Liver (tissue), 8 donors: ENCODE measurements at regions not wholly inside any gene's neighbourhood (a gene's known extent, or its start where the extent isn't known, plus 50 kb on each side); places are given as distances from the start of the nearest gene placed in this dataset.

Experiments
- DNase-seq: peaks from one replicate; pipeline ENCODE4 v3.0.0-alpha.2; 2017; ENCODE audit warnings: low spot score
- H3K27ac ChIP-seq, 2 donors: one replicate each; pipeline ENCODE4 v1.7.0; 2013; ENCODE audit warnings: inconsistent platforms in 2 of 2, low read length in 2 of 2, control low read depth in 1 of 2, low read depth in 1 of 2, mild to moderate bottlenecking in 1 of 2
- H3K27me3 ChIP-seq, 4 donors: one replicate each; pipeline versions ENCODE4 v1.6.1 to v1.7.0; 2013; ENCODE audit warnings: low read length in 3 of 4, inconsistent platforms in 1 of 4, mild to moderate bottlenecking in 1 of 4, moderate library complexity in 1 of 4; ENCODE audit not compliant: control insufficient read depth in 4 of 4, insufficient read depth in 4 of 4
- H3K36me3 ChIP-seq, 4 donors: one replicate each; pipeline versions ENCODE4 v1.6.1 to v1.7.0; 2013; ENCODE audit warnings: low read length in 3 of 4, mild to moderate bottlenecking in 3 of 4, low read depth in 1 of 4, moderate library complexity in 1 of 4; ENCODE audit not compliant: control insufficient read depth in 4 of 4, insufficient read depth in 3 of 4
- H3K4me1 ChIP-seq, 4 donors: one replicate each; pipeline versions ENCODE4 v1.6.1 to v1.7.0; 2013; ENCODE audit warnings: low read length in 3 of 4, mild to moderate bottlenecking in 3 of 4, moderate library complexity in 1 of 4; ENCODE audit not compliant: control insufficient read depth in 4 of 4, insufficient read depth in 4 of 4
- H3K4me3 ChIP-seq, 3 donors: one replicate each; pipeline versions ENCODE4 v1.6.1 to v1.7.0; 2013; ENCODE audit warnings: low read length in 3 of 3, control low read depth in 1 of 3, low read depth in 1 of 3, mild to moderate bottlenecking in 1 of 3
- H3K9ac ChIP-seq, 2 donors: one replicate each; pipeline ENCODE4 v1.7.0; 2013; ENCODE audit warnings: low read length in 2 of 2, mild to moderate bottlenecking in 2 of 2, moderate library complexity in 2 of 2, control low read depth in 1 of 2, low read depth in 1 of 2
- H3K9me3 ChIP-seq, 4 donors: one replicate each; pipeline versions ENCODE4 v1.6.1 to v1.7.0; 2013; ENCODE audit warnings: low read length in 3 of 4; ENCODE audit not compliant: control insufficient read depth in 4 of 4
- EGR1 ChIP-seq, 2 donors: IDR thresholded peaks; 2 replicates each; pipeline ENCODE4 v1.6.1; 2016 to 2018; ENCODE audit warnings: antibody characterized with exemption in 2 of 2, low read depth in 2 of 2
- FOXA1 ChIP-seq: IDR thresholded peaks from 2 replicates; pipeline ENCODE4 v1.6.1; 2016; ENCODE audit warnings: antibody characterized with exemption
- FOXA2 ChIP-seq: IDR thresholded peaks from 2 replicates; pipeline ENCODE4 v1.6.1; 2016; ENCODE audit warnings: antibody characterized with exemption
- GABPA ChIP-seq, 2 donors: IDR thresholded peaks in 1 of 2; conservative IDR thresholded peaks in 1 of 2; 2 replicates each; pipeline ENCODE4 v1.6.1; 2016; ENCODE audit warnings: antibody characterized with exemption in 2 of 2, mild to moderate bottlenecking in 1 of 2, moderate library complexity in 1 of 2
- HNF4A ChIP-seq, 2 donors: conservative IDR thresholded peaks; 2 replicates each; pipeline ENCODE4 v1.6.1; 2016; ENCODE audit warnings: antibody characterized with exemption in 2 of 2, mild to moderate bottlenecking in 2 of 2
- HNF4G ChIP-seq: IDR thresholded peaks from 2 replicates; pipeline ENCODE4 v1.6.1; 2016; ENCODE audit warnings: antibody characterized with exemption
- JUND ChIP-seq, 2 donors: IDR thresholded peaks; 2 replicates each; pipeline ENCODE4 v1.6.1; 2016; ENCODE audit warnings: antibody characterized with exemption in 2 of 2
- NR2F2 ChIP-seq: IDR thresholded peaks from 2 replicates; pipeline ENCODE4 v1.6.1; 2016; ENCODE audit warnings: antibody characterized with exemption
- RAD21 ChIP-seq, 2 donors: IDR thresholded peaks; 2 replicates each; pipeline ENCODE4 v1.6.1; 2016; ENCODE audit warnings: antibody characterized with exemption in 2 of 2, mild to moderate bottlenecking in 2 of 2
- RXRA ChIP-seq, 2 donors: IDR thresholded peaks; 2 replicates each; pipeline ENCODE4 v1.6.1; 2017 to 2018; ENCODE audit warnings: antibody characterized with exemption in 2 of 2, mild to moderate bottlenecking in 1 of 2
- SP1 ChIP-seq: IDR thresholded peaks from 2 replicates; pipeline ENCODE4 v1.6.1; 2018; ENCODE audit warnings: antibody characterized with exemption, mild to moderate bottlenecking
- TAF1 ChIP-seq: conservative IDR thresholded peaks from 2 replicates; pipeline ENCODE4 v1.6.1; 2016; ENCODE audit warnings: antibody characterized with exemption, mild to moderate bottlenecking
- YY1 ChIP-seq: IDR thresholded peaks from 2 replicates; pipeline ENCODE4 v1.6.1; 2016; ENCODE audit warnings: antibody characterized with exemption, mild to moderate bottlenecking
- WGBS: extraction: QIAGEN DNeasy Blood & Tissue Kit; methylation state at CpG from one replicate; pipeline ENCODE4 v1.1.7; 2013; 5-methylcytosine and 5-hydroxymethylcytosine counted together
- TF ChIP-seq, protein P1 (sequence below): IDR thresholded peaks from 2 replicates; pipeline ENCODE4 v1.6.1; 2016; ENCODE audit warnings: antibody characterized with exemption, mild to moderate bottlenecking
- TF ChIP-seq, protein P2 (sequence below): IDR thresholded peaks from 2 replicates; pipeline ENCODE4 v1.6.1; 2016; ENCODE audit warnings: antibody characterized with exemption
- TF ChIP-seq, protein P3 (sequence below): fragments of 150-350 bp; IDR thresholded peaks from 2 replicates; pipeline ENCODE4 v1.5.1; 2017; ENCODE audit warnings: improper control_type of control experiment, low read depth, low read length; ENCODE audit not compliant: missing input control
- TF ChIP-seq, protein P4 (sequence below): IDR thresholded peaks from 2 replicates; pipeline ENCODE4 v1.6.1; 2016; ENCODE audit warnings: antibody characterized with exemption
- TF ChIP-seq, protein P5 (sequence below): IDR thresholded peaks from 2 replicates; pipeline ENCODE4 v1.6.1; 2016; ENCODE audit warnings: antibody characterized with exemption
- donor health status: healthy.
- donor health status: healthy.
- donor health status: healthy.
- donor health status: healthy.
- donor health status: healthy.

DNA sequence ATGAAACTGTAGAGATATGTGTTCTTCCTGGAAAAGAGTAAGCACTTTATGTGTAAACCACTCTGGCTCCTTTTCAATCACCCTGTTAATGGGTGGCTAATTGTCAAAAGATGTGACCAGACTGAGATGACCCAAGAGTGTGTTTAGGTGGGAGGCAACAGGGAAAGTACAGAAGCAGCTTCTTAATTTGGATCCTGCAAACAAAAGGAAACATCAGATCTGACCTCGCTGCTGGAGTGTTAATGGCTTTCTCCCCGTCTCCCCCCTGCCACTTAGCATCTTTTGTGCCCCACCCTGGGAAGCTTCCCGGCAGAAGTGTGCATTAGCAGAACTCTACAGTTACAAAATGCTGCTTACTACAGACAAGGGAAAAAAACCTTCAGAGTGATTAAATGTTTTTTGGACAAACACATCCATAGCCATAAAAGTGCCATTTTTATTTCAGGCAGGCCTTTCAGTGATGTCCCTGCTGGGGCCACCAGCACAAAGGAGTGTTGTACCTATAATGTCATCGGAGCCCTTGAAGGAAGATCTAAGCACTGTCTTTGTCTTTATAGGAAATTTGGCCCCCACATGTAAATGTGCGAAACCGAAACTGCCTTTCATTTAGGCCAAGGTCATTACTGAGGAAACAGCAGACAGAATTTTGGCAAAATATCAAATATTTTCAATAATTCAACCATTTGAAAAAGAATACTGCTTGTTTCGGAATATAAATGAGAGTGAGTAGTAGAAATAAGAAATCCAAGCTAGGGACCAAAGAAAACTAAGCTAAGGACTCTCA lies 311.0 kb downstream of the WDR72 start:
- TF ChIP-seq HNF4A (conservative IDR thresholded peaks at IDR 0.05) (peak in 1 of 2 donors; percentile 36), YY1 (no peak), JUND (IDR thresholded peaks at IDR 0.05) (no peak), FOXA2 (no peak), EGR1 (IDR thresholded peaks at IDR 0.05; ENCODE audit: low read depth in 2 of 2) (no peak), FOXA1 (no peak), HNF4G (no peak), SP1 (peak; percentile 33), RAD21 (IDR thresholded peaks at IDR 0.05) (peak; percentile 1 to 18), GABPA (IDR thresholded peaks at IDR 0.05 in 1 of 2, conservative IDR thresholded peaks at IDR 0.05 in 1 of 2) (no peak), NR2F2 (no peak), TAF1 (no peak), RXRA (IDR thresholded peaks at IDR 0.05) (peak; percentile 17 to 57)
- TF ChIP-seq, protein P1, sequence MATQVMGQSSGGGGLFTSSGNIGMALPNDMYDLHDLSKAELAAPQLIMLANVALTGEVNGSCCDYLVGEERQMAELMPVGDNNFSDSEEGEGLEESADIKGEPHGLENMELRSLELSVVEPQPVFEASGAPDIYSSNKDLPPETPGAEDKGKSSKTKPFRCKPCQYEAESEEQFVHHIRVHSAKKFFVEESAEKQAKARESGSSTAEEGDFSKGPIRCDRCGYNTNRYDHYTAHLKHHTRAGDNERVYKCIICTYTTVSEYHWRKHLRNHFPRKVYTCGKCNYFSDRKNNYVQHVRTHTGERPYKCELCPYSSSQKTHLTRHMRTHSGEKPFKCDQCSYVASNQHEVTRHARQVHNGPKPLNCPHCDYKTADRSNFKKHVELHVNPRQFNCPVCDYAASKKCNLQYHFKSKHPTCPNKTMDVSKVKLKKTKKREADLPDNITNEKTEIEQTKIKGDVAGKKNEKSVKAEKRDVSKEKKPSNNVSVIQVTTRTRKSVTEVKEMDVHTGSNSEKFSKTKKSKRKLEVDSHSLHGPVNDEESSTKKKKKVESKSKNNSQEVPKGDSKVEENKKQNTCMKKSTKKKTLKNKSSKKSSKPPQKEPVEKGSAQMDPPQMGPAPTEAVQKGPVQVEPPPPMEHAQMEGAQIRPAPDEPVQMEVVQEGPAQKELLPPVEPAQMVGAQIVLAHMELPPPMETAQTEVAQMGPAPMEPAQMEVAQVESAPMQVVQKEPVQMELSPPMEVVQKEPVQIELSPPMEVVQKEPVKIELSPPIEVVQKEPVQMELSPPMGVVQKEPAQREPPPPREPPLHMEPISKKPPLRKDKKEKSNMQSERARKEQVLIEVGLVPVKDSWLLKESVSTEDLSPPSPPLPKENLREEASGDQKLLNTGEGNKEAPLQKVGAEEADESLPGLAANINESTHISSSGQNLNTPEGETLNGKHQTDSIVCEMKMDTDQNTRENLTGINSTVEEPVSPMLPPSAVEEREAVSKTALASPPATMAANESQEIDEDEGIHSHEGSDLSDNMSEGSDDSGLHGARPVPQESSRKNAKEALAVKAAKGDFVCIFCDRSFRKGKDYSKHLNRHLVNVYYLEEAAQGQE, result peak; percentile 41
- TF ChIP-seq, protein P2, sequence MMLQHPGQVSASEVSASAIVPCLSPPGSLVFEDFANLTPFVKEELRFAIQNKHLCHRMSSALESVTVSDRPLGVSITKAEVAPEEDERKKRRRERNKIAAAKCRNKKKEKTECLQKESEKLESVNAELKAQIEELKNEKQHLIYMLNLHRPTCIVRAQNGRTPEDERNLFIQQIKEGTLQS, result no peak
- TF ChIP-seq, protein P3, sequence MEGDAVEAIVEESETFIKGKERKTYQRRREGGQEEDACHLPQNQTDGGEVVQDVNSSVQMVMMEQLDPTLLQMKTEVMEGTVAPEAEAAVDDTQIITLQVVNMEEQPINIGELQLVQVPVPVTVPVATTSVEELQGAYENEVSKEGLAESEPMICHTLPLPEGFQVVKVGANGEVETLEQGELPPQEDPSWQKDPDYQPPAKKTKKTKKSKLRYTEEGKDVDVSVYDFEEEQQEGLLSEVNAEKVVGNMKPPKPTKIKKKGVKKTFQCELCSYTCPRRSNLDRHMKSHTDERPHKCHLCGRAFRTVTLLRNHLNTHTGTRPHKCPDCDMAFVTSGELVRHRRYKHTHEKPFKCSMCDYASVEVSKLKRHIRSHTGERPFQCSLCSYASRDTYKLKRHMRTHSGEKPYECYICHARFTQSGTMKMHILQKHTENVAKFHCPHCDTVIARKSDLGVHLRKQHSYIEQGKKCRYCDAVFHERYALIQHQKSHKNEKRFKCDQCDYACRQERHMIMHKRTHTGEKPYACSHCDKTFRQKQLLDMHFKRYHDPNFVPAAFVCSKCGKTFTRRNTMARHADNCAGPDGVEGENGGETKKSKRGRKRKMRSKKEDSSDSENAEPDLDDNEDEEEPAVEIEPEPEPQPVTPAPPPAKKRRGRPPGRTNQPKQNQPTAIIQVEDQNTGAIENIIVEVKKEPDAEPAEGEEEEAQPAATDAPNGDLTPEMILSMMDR, result no peak
- TF ChIP-seq, protein P4, sequence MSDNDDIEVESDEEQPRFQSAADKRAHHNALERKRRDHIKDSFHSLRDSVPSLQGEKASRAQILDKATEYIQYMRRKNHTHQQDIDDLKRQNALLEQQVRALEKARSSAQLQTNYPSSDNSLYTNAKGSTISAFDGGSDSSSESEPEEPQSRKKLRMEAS, result peak; percentile 17
- TF ChIP-seq, protein P5, sequence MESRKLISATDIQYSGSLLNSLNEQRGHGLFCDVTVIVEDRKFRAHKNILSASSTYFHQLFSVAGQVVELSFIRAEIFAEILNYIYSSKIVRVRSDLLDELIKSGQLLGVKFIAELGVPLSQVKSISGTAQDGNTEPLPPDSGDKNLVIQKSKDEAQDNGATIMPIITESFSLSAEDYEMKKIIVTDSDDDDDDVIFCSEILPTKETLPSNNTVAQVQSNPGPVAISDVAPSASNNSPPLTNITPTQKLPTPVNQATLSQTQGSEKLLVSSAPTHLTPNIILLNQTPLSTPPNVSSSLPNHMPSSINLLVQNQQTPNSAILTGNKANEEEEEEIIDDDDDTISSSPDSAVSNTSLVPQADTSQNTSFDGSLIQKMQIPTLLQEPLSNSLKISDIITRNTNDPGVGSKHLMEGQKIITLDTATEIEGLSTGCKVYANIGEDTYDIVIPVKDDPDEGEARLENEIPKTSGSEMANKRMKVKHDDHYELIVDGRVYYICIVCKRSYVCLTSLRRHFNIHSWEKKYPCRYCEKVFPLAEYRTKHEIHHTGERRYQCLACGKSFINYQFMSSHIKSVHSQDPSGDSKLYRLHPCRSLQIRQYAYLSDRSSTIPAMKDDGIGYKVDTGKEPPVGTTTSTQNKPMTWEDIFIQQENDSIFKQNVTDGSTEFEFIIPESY, result no peak
- no peak overlapping the region for H3K9ac ChIP-seq
- WGBS, result 11% methylated on average over 7 of the region's 7 CpGs
- no peak for DNase-seq
- H3K36me3 ChIP-seq, result no peaks in the 10 kb centered on the region
- H3K4me1 ChIP-seq, result peaks cover 6 to 79% (median 64%) of the 10 kb centered on the region in 4 donors
- H3K9me3 ChIP-seq, result no peaks in the 10 kb centered on the region
- no peaks in the 10 kb centered on the region for H3K27me3 ChIP-seq
- H3K27ac ChIP-seq, result peak overlapping the region; percentile 79 to 88
- H3K4me3 ChIP-seq, result peak overlapping the region in 1 of 3 donors; percentile 0
